Progenitor cell of endocrine pancreas (in vitro differentiated cells): ENCODE measurements at regions not wholly inside any gene's neighbourhood (a gene's known extent, or its start where the extent isn't known, plus 50 kb on each side); places are given as distances from the start of the nearest gene placed in this dataset.

Source experiments
- DNase-seq: peaks from one replicate; pipeline ENCODE4 v3.0.0; 2021; ENCODE audit warnings: low spot score; ENCODE audit not compliant: unreplicated experiment
- H3K27ac Mint-ChIP-seq: 2 replicates; pipeline ENCODE4 v1.8.0; 2021; ENCODE audit warnings: mild to moderate bottlenecking, moderate library complexity, mixed read lengths
- H3K27me3 Mint-ChIP-seq: 2 replicates; pipeline ENCODE4 v1.8.0; 2021; ENCODE audit warnings: mixed read lengths
- H3K36me3 Mint-ChIP-seq: 2 replicates; pipeline ENCODE4 v1.8.0; 2022; ENCODE audit warnings: mixed read lengths; ENCODE audit not compliant: insufficient read depth
- H3K4me1 Mint-ChIP-seq: 2 replicates; pipeline ENCODE4 v1.8.0; 2021; ENCODE audit warnings: low read depth, mixed read lengths
- H3K4me3 Mint-ChIP-seq: 2 replicates; pipeline ENCODE4 v1.8.0; 2021; ENCODE audit warnings: low read depth, mild to moderate bottlenecking, moderate library complexity, mixed read lengths
- H3K9me3 Mint-ChIP-seq: 2 replicates; pipeline ENCODE4 v1.8.0; 2021; ENCODE audit warnings: low read depth, mixed read lengths
- TF ChIP-seq, protein P1 (sequence below): fragments of 200-600 bp; sonication (generic); IDR thresholded peaks from one replicate; pipeline ENCODE4 v1.5.0; 2021; ENCODE audit warnings: antibody characterized with exemption, mild to moderate bottlenecking; ENCODE audit not compliant: unreplicated experiment

DNA sequence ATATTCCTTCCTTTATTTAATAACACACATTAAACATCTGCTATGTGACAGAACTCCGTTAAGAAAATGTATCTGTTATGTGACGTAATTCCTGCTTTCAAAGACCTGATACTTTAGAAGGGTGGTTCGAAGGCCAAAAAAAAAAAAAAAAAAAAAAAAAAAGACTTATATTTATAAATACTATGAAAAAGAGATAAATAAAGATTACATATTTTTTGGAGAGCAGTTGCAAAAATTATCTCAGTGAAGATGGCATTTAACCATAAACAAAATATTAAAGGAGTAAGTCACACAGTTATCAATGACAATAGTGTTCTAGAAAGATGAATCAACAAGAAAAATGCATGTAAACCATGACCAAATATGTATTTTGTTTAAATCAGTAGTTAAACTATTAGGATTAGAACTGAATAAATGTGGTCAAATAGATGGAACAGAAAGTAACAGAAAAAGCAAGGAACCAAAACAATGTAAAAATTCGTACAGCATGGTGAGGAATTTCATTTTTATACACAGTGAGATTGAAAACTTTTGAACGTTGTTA lies 612.3 kb upstream of the SLITRK5 start:
- Mint-ChIP-seq H3K36me3 (no peaks in the 10 kb centered on the region), H3K27me3 (no peaks in the 10 kb centered on the region), H3K4me3 (no peak overlapping the region), H3K9me3 (no peaks in the 10 kb centered on the region), H3K4me1 (no peaks in the 10 kb centered on the region), H3K27ac (no peak overlapping the region)
- TF ChIP-seq, protein P1, sequence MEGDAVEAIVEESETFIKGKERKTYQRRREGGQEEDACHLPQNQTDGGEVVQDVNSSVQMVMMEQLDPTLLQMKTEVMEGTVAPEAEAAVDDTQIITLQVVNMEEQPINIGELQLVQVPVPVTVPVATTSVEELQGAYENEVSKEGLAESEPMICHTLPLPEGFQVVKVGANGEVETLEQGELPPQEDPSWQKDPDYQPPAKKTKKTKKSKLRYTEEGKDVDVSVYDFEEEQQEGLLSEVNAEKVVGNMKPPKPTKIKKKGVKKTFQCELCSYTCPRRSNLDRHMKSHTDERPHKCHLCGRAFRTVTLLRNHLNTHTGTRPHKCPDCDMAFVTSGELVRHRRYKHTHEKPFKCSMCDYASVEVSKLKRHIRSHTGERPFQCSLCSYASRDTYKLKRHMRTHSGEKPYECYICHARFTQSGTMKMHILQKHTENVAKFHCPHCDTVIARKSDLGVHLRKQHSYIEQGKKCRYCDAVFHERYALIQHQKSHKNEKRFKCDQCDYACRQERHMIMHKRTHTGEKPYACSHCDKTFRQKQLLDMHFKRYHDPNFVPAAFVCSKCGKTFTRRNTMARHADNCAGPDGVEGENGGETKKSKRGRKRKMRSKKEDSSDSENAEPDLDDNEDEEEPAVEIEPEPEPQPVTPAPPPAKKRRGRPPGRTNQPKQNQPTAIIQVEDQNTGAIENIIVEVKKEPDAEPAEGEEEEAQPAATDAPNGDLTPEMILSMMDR = no peak
- DNase-seq = no peak

- Mint-ChIP-seq H3K9me3 (no peaks in the 10 kb centered on the region), H3K4me1 (no peaks in the 10 kb centered on the region), H3K27me3 (no peaks in the 10 kb centered on the region), H3K36me3 (no peaks in the 10 kb centered on the region), H3K27ac (no peak overlapping the region), H3K4me3 (no peak overlapping the region)
- DNase-seq = no peak
- TF ChIP-seq, protein P1 = no peak
Measured at GRCh38 chr13:87078947-87079795, 592.0 kb upstream of the SLITRK5 start.

DNA sequence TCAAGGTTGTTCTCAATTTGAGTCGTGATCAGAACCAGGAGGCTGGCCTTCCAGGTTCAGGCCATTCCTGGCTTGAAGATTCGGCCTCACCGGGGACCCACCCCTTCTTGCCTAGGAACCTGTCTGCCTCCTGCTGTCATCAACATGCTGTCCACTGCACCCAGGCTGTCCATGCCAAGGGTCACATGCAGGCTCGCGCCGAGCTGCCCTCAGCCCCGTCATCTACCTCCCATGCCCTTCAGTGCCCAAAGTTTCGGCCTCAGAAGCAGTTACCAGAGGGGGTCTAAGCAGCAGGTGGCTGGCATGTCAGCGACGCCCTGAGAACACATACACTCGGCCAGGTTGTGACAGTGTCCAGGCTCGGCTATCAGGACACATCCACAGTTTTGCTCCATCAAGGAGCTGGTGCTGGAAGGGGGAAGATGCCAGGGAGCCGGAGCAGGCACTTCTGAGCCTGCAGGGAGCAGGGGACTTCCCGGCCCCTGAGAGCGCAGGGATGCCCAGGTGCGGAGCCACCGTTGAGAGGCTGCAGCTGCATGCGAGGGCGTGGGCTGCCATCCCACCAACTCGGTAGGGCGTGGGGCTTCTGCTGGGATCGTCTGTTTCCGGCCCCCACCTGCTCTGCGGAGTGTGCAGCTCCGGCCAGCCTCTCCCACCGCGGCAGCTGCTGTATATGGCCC lies 590.9 kb upstream of the SLITRK5 start:
- Mint-ChIP-seq H3K4me3 (no peak overlapping the region), H3K27me3 (no peaks in the 10 kb centered on the region), H3K4me1 (no peaks in the 10 kb centered on the region), H3K36me3 (no peaks in the 10 kb centered on the region), H3K27ac (no peak overlapping the region), H3K9me3 (no peaks in the 10 kb centered on the region)
- TF ChIP-seq, protein P1 = no peak
- no peak for DNase-seq

DNA sequence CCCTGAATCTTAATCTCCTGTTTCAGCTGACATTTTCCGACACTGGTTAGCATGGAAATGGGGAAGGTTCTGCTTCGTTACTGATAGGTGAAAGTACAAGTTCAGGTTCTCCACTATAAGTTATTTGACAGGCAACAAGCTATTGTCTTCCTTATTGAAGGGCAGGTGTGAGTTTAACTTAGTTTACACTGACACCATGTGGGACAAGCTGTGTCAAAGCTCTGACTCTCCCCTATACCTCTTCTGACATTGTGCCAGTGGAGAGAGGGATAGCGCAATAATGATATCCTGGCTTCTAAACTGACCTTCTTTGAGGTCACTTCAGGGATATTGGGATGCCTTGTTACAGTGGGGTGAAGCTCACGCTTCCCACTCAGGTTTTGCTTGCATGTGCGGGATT lies 587.0 kb upstream of the SLITRK5 start:
- Mint-ChIP-seq H3K4me3 (no peak overlapping the region), H3K27ac (no peak overlapping the region), H3K27me3 (no peaks in the 10 kb centered on the region), H3K9me3 (peaks cover 3% of the 10 kb centered on the region), H3K4me1 (no peaks in the 10 kb centered on the region), H3K36me3 (no peaks in the 10 kb centered on the region)
- DNase-seq = no peak
- TF ChIP-seq, protein P1 = no peak

GRCh38 chr13:87087741-87088140 lies 583.4 kb upstream of the SLITRK5 start:
- Mint-ChIP-seq H3K27me3 (no peaks in the 10 kb centered on the region), H3K27ac (no peak overlapping the region), H3K9me3 (peaks cover 3% of the 10 kb centered on the region), H3K4me1 (no peaks in the 10 kb centered on the region), H3K4me3 (no peak overlapping the region), H3K36me3 (no peaks in the 10 kb centered on the region)
- TF ChIP-seq, protein P1 = no peak
- no peak for DNase-seq
